ENCODE measurements at regions not wholly inside any gene's neighbourhood (a gene's known extent, or its start where the extent isn't known, plus 50 kb on each side); places are given as distances from the start of the nearest gene placed in this dataset.

DNA sequence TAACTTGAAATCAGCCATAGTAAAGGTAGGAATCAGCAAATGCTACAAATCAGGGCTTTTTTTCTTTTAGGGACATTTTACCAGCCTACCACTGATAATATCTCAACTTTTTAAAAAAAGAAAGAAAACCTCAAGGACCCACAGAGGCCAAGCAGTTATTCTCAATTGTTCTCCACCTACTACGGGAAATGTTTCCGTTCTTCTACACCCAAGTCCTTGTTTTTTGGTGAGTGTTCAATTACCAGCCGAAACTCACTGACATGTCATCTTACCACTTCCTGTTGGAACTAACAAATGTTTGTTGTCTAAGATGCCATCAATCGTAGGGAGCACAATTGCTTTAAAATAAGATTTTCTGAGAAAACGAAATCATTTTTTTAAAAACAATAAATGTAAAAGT, 50.2 kb upstream of the CDK1 start:
- no peak for FAIRE-seq

DNA sequence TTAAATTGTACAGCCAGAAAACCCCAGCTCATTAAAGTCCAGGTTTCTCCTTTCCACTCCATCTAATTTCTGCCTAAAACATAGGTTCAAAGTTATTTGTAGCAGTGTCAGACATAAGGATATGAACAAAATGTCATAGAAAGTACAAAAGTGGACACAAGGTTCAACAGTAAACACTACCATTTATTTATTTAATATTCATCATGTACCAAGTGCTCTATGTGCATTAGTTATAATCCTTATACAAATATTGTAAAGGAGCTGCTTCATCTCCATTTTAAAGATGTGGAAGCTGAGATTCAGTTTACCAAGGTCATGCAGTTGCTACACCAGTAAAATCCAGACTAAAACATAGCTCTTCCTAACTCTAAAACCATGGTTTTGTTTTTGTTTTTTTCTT, 52.0 kb upstream of the CDK1 start:
- no peak for FAIRE-seq

DNA sequence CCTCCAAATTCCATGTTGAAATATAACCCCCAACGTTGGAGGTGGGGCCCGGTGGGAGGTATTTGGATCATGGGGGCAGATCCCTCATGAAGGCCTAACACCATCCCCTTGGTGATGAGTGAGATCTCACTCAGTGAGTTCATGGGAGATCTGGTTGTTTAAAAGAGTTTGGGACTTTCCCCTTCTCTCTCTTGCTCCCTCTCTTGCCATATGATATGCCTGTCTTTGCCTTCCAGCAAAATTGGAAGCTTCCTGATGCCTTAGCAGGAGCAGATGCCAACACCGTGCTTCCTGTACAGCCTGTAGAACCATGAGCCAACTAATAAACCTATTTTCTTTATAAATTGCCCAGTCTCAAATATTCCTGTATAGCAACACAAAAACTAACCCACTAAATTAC, 55.7 kb upstream of the CDK1 start:
- FAIRE-seq: no peak

- no peak for FAIRE-seq
Measured at GRCh38 chr10:60719721-60720120, 58.6 kb upstream of the CDK1 start.

GRCh38 chr10:60718886-60719285, 59.4 kb upstream of the CDK1 start:
- FAIRE-seq: no peak

- no peak for FAIRE-seq
Measured at GRCh38 chr10:60717852-60718251, 60.4 kb upstream of the CDK1 start.

DNA sequence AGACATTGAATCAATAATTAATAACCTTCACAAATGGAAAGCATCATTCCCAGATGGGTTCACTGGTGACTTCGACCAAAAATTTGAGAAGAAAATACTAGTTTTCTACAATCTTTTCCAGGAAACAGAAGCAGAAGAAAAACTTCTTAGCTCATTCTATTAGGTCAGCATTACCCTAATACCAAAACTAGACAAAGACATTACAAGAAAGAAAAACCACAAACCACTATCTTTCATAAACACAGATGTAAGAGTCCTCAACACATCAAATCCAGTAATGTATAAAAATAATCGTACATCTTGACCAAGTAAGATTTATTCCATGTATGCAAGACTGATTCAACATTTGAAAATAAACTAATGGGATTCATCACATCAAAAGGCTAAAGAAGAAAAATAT, 64.0 kb upstream of the CDK1 start:
- FAIRE-seq: no peak

GRCh38 chr10:60711496-60711895, 66.8 kb upstream of the CDK1 start:
- no peak for FAIRE-seq

DNA sequence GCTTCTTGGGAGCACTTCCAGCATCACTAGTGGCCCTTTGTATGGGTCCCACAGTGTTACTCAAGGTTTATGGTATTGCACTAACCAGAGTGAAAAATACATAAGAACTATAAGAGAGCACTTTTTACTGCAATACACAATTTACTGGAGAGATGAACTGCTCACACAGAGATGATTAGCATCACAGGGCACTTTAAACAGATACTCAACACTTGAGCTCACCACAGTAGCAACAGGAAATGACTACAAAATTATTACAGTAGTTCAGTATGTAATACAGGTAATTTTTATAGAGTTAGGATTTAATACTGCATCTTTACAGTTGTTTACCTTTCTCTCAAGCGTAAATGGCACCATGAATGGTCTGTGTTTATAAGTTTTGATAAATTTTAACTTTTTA, 68.2 kb upstream of the CDK1 start:
- no peak for FAIRE-seq

GRCh38 chr10:60708666-60709065, 69.6 kb upstream of the CDK1 start:
- FAIRE-seq: no peak

DNA sequence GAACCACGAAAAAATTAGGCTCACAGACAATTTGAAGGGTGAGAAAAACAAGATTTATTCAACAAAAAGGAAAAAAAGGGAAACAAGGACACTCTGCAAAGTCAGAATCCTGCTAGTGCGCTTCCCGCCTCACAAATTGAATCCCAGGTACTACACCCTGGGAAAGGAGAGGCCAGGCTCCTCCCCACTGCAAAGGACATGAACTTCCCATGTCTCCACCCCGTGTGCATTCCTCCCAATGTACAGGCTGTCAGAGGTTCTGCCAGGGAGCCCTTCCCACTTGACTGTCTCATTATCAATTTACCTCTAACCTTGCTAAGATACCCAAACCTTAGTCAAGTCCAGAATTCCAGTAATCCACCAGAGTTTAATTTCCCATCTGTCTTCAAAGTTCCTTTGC, 70.4 kb upstream of the CDK1 start:
- FAIRE-seq: no peak

GRCh38 chr10:60706146-60706545, 72.1 kb upstream of the CDK1 start:
- FAIRE-seq: no peak

GRCh38 chr10:60705376-60705775, 72.9 kb upstream of the CDK1 start:
- no peak for FAIRE-seq

DNA sequence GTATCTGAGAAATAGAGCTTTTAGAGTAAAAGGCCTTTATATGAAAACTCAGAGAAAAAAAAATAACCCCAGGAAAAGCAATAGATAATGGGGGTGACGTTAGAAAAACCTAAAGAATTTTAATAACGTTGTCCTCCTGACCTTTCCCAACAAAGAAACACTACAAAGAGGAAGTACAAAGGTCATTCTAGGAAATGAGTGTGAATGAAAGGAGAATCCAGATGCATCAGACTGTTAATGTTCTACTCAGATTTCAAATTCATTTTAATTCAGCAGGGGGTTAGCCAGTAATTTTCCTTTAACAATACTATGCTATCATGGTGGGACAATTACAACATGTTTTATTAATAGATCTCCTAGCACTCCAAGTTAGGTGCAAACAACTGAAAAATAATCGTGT, 73.8 kb upstream of the CDK1 start:
- FAIRE-seq: no peak

GRCh38 chr10:60703266-60704041, 74.8 kb upstream of the CDK1 start:
- no peak for FAIRE-seq

GRCh38 chr10:60687679-60688078, 90.6 kb upstream of the CDK1 start:
- no peak for FAIRE-seq

GRCh38 chr10:60684091-60684490, 94.2 kb upstream of the CDK1 start:
- no peak for FAIRE-seq

DNA sequence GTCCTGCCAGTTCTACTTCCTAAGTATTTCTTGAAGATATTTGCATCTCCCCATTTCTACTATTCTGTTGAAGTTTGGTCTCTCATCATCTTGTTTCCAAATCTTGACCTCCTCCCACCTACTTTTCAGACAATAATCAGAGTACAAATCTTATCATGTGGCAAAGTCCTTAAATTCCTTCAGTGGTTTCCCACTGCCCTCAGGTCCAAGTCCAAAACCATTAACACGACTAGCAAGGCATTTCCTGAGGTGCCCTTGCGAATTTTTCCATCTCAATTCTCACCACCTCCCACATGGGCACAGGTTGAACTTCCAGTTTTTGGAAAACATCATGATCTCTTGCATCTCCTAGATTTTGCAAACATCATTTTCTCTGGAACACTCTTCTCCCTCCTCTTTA, 97.2 kb upstream of the CDK1 start:
- no peak for FAIRE-seq

DNA sequence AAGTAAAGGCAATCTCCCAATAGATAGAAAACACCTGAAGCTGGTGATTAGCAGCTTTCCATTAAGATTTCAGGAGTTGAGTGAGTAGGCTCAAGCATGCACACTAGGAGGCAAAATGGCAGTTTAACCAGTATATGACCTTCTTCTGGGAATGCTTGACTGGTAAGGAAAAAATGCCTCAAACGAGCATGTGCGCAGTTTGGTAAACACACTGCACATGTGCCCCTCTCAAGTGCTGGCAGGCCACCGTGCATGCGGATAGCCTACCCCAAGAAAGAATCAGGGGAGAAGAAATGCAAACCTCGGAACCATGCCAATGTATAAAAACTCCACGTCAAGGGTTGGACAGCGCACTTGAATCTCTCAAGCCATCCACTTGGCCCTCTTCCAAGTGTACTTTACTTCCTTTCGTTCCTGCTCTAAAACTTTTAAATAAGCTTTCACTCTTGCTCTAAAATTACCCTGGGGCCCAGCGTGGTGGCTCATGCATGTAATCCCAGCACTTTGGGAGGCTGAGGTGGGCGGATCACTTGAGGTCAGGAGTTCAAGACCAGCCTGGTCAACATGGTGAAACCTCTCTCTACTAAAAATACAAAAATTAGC, 98.8 kb upstream of the CDK1 start:
- no peak for FAIRE-seq

DNA sequence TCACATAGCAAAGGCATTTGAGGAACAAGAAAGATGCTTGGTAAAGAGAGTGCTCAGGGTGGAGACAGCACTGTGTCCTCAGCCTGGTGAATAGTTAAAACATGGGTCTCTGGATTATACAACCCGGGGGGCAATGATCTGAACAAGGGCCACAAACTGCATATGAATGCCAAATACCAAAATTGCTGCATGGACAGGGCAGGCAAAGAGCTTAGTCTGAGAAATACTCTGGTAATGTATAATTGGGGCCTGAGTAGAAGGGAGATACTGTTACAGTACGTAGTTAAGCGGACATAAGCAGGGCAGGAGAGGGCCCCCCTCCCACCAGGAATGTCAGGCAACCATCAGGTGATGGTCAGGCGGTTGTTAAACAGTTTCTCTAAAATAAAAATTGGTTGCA, 99.3 kb upstream of the CDK1 start:
- FAIRE-seq: no peak

DNA sequence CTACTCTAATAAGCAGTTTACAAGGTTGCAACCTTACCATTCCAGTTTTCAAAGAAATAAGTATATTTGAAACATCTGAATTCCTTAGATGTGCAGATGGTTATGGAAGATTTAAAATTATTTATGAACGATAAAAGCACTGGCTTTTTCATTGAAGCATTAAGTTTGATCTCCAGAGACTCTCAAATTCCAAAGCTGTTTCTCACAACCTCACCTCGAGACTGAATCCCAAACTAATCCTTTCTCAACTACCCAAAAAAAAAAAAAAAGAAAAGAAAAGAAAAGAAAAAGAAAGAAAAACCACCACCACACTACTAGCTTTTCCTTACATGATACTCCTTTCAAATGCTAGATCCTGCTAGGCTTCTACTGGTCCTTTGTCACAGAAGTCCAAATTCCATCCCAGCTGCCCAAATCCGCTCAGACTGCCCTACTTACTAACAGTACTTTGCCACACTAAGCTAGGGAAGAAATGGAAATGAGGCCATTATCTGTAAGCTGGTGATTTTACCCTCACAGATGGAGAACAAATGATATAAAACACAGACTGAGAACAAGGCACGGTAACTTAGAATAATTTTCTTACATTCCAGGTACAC, 100.6 kb upstream of the CDK1 start:
- FAIRE-seq: no peak

DNA sequence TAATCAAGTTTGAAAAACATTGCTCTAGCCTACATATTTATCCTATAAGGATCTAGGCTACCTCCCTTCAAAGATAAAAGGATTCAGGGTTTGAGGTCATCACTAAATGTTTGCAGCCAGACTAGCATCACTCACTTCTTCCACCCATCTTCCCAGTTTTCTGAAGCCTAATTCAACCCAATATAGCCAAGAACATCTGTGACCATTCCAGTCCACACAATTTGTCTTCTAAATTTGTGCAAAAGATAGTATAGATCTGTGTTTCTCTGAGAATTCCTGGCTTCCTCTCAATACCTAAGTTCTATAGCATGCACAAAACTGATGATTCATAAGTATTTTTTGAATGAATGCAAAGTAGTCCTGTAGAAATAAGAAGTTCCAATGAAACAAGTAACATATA, 103.0 kb upstream of the CDK1 start:
- no peak for FAIRE-seq

GRCh38 chr10:60669501-60669900, 108.8 kb upstream of the CDK1 start:
- no peak for FAIRE-seq

DNA sequence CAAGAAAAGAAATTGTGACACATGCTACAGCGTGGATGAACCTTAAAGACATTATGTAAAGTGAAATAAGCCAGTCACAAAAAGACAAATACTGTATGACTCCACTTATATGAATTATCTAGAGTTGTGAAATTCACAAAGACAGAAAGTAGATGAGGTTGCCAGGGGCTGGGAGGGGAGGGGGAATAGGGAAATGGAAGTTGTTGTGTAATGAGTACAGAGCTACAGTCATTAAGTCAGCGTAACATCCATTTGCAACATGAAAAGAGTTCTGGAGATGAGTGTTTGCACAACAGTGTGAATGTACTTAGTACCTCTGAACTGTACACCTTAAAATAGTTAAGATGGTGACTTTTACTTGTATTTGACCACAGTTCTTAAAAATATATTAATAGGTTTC, 112.1 kb upstream of the CDK1 start:
- no peak for FAIRE-seq

- FAIRE-seq: no peak
Measured at GRCh38 chr10:60664859-60665258, 113.4 kb upstream of the CDK1 start.
